ENCODE measurements at regions not wholly inside any gene's neighbourhood (a gene's known extent, or its start where the extent isn't known, plus 50 kb on each side); places are given as distances from the start of the nearest gene placed in this dataset.

- H3K36me3 Mint-ChIP-seq (ENCODE audit: low read depth) = no peaks in the 10 kb centered on the region
- CTCF ChIA-PET = no interaction called here
- no peaks in the 10 kb centered on the region for H3K27me3 Mint-ChIP-seq
- no peaks in the 10 kb centered on the region for H3K4me1 Mint-ChIP-seq
- ATAC-seq (ENCODE audit: low read depth) (no peak), DNase-seq (no peak)
- TF ChIP-seq CTCF (IDR thresholded peaks at IDR 0.05) = no peak
- no peak overlapping the region for H3K4me3 Mint-ChIP-seq
- intact Hi-C loops (cut with micrococcal nuclease) = no loop called here
- H3K27ac Mint-ChIP-seq = no peak overlapping the region
- no peaks in the 10 kb centered on the region for H3K9me3 Mint-ChIP-seq
- POLR2A ChIA-PET = no interaction called here
Observed at GRCh38 chr9:16921855-16922254, 51.4 kb upstream of the BNC2 start.

Measured in activated B cell treated with CpG ODN at 0.5 μM for 24 hours (primary cell).